ENCODE measurements at regions not wholly inside any gene's neighbourhood (a gene's known extent, or its start where the extent isn't known, plus 50 kb on each side); places are given as distances from the start of the nearest gene placed in this dataset.
"Not testable (repeated sequence)": the region's sequence is repeated elsewhere in the genome, so short reads cannot be mapped to it uniquely, and the experiment has no call there.

DNA sequence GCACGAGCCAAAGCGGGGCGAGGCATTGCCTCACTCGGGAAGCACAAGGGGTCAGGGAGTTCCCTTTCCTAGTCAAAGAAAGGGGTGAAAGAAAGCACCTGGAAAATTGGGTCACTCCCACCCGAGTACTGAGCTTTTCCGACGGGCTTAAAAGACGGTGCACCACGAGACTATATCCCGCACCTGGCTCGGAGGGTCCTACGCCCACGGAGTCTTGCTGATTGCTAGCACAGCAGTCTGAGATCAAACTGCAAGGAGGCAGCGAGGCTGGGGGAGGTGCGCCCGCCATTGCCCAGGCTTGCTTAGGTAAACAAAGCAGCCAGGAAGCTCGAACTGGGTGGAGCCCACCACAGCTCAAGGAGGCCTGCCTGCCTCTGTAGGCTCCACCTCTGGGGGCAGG is 172.2 kb upstream of the KCNH8 start:
- not testable (repeated sequence) for H3K36me3 ChIP-seq (ENCODE audit: control insufficient read depth in 2 of 4, insufficient read depth in 4 of 4, low read length in 3 of 4); FAIRE-seq; H3K4ac ChIP-seq (replicated peaks; ENCODE audit: insufficient read length, low read depth, low read length); H2BK15ac ChIP-seq (ENCODE audit: low read length); H3K27ac ChIP-seq (ENCODE audit: low read depth, low read length); H2AK5ac ChIP-seq (ENCODE audit: low read depth, low read length); H3K14ac ChIP-seq (ENCODE audit: insufficient read length); H3K79me1 ChIP-seq (ENCODE audit: low read depth, low read length); H3K18ac ChIP-seq (ENCODE audit: extremely low read depth, low read length); H4K5ac ChIP-seq (ENCODE audit: insufficient read length, low read depth, low read length); H2BK20ac ChIP-seq (ENCODE audit: low read length); H3K4me1 ChIP-seq (replicated peaks in 1 of 4; ENCODE audit: control insufficient read depth in 3 of 4, insufficient read depth in 4 of 4, low read length in 3 of 4); H4K20me1 ChIP-seq (replicated peaks in 1 of 2; ENCODE audit: control insufficient read depth in 1 of 2, insufficient read depth in 2 of 2, low read length in 2 of 2); H3K27me3 ChIP-seq (replicated peaks in 1 of 4; ENCODE audit: control insufficient read depth in 3 of 4, extremely low read depth in 1 of 4, insufficient read depth in 3 of 4, low read length in 3 of 4); H3K9me3 ChIP-seq (ENCODE audit: insufficient read depth in 2 of 2, low read depth in 1 of 2, low read length in 1 of 2); H4K8ac ChIP-seq (ENCODE audit: extremely low read depth, insufficient read depth, low read length); H3K79me2 ChIP-seq (ENCODE audit: control insufficient read depth in 1 of 2, insufficient read depth in 2 of 2, low read length in 2 of 2); H4K91ac ChIP-seq (replicated peaks; ENCODE audit: insufficient read length, low read length); H3K56ac ChIP-seq (replicated peaks; ENCODE audit: insufficient read length, low read depth, low read length); H3K23ac ChIP-seq (ENCODE audit: insufficient read length); H2BK120ac ChIP-seq (replicated peaks; ENCODE audit: low read depth, low read length); H3K23me2 ChIP-seq (ENCODE audit: low read depth, low read length)
- peak overlapping the region; percentile 77 for H2AFZ ChIP-seq (ENCODE audit: low read length)
- CTCF ChIA-PET (ENCODE audit: partially characterized antibody), result interaction anchor here (1.2 to 1.5 kb wide), 3 partner anchors 9 to 29 kb away, joined by 3 to 6 read pairs (median 4); no protein-coding TSS in a partner anchor
- 56% methylated on average over 17 of the region's 17 CpGs; no CpG with 5 or more reads in 1 of the 2 experiments for WGBS, 2 experiments (ENCODE audit: extremely low coverage in 1 of 2, insufficient coverage in 1 of 2, insufficient read length in 1 of 2, insufficient replicate concordance in 2 of 2, low coverage in 1 of 2, low lambda C conversion rate in 2 of 2, missing lambda C conversion rate in 1 of 2)
- H2BK12ac ChIP-seq (ENCODE audit: low read depth, low read length), result 0 out of 2 replicates have a peak overlapping the region, but pooled peaks have one; percentile 39
- H3K4me2 ChIP-seq (ENCODE audit: insufficient read depth in 1 of 2, low read depth in 2 of 2, low read length in 2 of 2), result peak overlapping the region; percentile 21 to 76
- peak overlapping the region in 2 of 4 experiments; percentile 43 to 66; a peak in 4 of 7 replicates for H3K9ac ChIP-seq (replicated peaks in 1 of 4; ENCODE audit: extremely low read depth in 1 of 4, low read depth in 3 of 4, low read length in 3 of 4)
- peak in 1 of 2 experiments; percentile 58 for DNase-seq (ENCODE audit: low read depth in 1 of 2, low spot score in 2 of 2)
- peak overlapping the region; percentile 75; the same call in 1 of the 2 replicates for H2BK5ac ChIP-seq (ENCODE audit: low read depth, low read length)
- POLR2A ChIA-PET (ENCODE audit: partially characterized antibody), result interaction anchor here (2.1 kb wide), 1 partner anchor 13 kb away, joined by 4 read pairs; no protein-coding TSS in a partner anchor
- H3K4me3 ChIP-seq (ENCODE audit: extremely low read depth in 1 of 4, insufficient read depth in 2 of 4, low read depth in 3 of 4, low read length in 4 of 4), result peak overlapping the region in 2 of 4 experiments; percentile 34 to 36; a peak in 2 of 8 replicates
- TF ChIP-seq YY1 (IDR thresholded peaks at IDR 0.05; ENCODE audit: low read depth, low read length) (0 out of 2 replicates have a peak, but pooled peaks have one; percentile 23), TAF1 (IDR thresholded peaks at IDR 0.05; ENCODE audit: low read depth, low read length) (0 out of 2 replicates have a peak, but pooled peaks have one; percentile 46)

All from H1 (cell line).